GM23248 (cell line): ENCODE measurements at regions not wholly inside any gene's neighbourhood (a gene's known extent, or its start where the extent isn't known, plus 50 kb on each side); places are given as distances from the start of the nearest gene placed in this dataset.

Experiments
- DNase-seq: peaks from one replicate; pipeline ENCODE4 v3.0.0-alpha.2; 2015
- H2AFZ ChIP-seq: fragments of 200-600 bp; sonication (generic); 2 replicates; pipeline ENCODE4 v1.6.1; 2016; ENCODE audit warnings: antibody characterized with exemption
- H3F3A ChIP-seq: fragments of 200-600 bp; sonication (generic); 2 replicates; pipeline ENCODE4 v1.6.1; 2016; ENCODE audit warnings: mild to moderate bottlenecking, antibody characterized with exemption, mixed run types; ENCODE audit not compliant: insufficient read depth
- H3K27ac ChIP-seq: fragments of 200-600 bp; sonication (generic); 2 replicates; pipeline ENCODE4 v1.5.1; 2016; ENCODE audit warnings: mild to moderate bottlenecking
- H3K27me3 ChIP-seq: fragments of 200-600 bp; sonication (generic); replicated peaks from 2 replicates; pipeline ENCODE4 v1.6.1; 2016; ENCODE audit warnings: mild to moderate bottlenecking; ENCODE audit not compliant: insufficient read depth
- H3K36me3 ChIP-seq: fragments of 200-600 bp; sonication (generic); 2 replicates; pipeline ENCODE4 v1.6.1; 2016; ENCODE audit warnings: low read depth, mild to moderate bottlenecking
- H3K4me1 ChIP-seq: fragments of 200-600 bp; sonication (generic); 2 replicates; pipeline ENCODE4 v1.6.1; 2016; ENCODE audit warnings: mild to moderate bottlenecking; ENCODE audit not compliant: insufficient read depth
- H3K4me2 ChIP-seq: fragments of 200-600 bp; sonication (generic); one replicate; pipeline ENCODE4 v1.6.1; 2016; ENCODE audit warnings: mild to moderate bottlenecking; ENCODE audit not compliant: unreplicated experiment
- H3K4me3 ChIP-seq: fragments of 200-600 bp; sonication (generic); 2 replicates; pipeline ENCODE4 v1.5.1; 2016; ENCODE audit warnings: mild to moderate bottlenecking
- H3K79me2 ChIP-seq: fragments of 200-600 bp; sonication (generic); 2 replicates; pipeline ENCODE4 v1.6.1; 2016; ENCODE audit warnings: mild to moderate bottlenecking; ENCODE audit not compliant: insufficient read depth
- H3K9ac ChIP-seq: fragments of 200-600 bp; sonication (generic); 2 replicates; pipeline ENCODE4 v1.6.1; 2016; ENCODE audit warnings: mild to moderate bottlenecking
- H3K9me2 ChIP-seq: fragments of 200-600 bp; sonication (generic); 2 replicates; pipeline ENCODE4 v1.6.1; 2016; ENCODE audit warnings: mixed run types, mild to moderate bottlenecking, moderate library complexity; ENCODE audit not compliant: insufficient read depth
- H3K9me3 ChIP-seq: fragments of 200-600 bp; sonication (generic); one replicate; pipeline ENCODE4 v1.6.1; 2017; ENCODE audit warnings: low read depth
- H4K20me1 ChIP-seq: fragments of 200-600 bp; sonication (generic); 2 replicates; pipeline ENCODE4 v1.6.0; 2016; ENCODE audit not compliant: insufficient read depth
- EZH2 ChIP-seq: fragments of 200-600 bp; sonication (generic); IDR thresholded peaks from 2 replicates; pipeline ENCODE4 v1.6.1; 2018; ENCODE audit warnings: antibody characterized with exemption, mild to moderate bottlenecking; ENCODE audit not compliant: insufficient read depth, poor library complexity, severe bottlenecking
- EZH2phosphoT487 ChIP-seq: fragments of 200-600 bp; sonication (generic); IDR thresholded peaks from 2 replicates; pipeline ENCODE4 v1.6.1; 2018; ENCODE audit warnings: antibody characterized with exemption, moderate library complexity, mild to moderate bottlenecking, low read depth; ENCODE audit not compliant: insufficient read depth
- WGBS, 2 experiments: methylation state at CpG; one replicate each; pipeline ENCODE4 v1.1.6; 2015 to 2017; ENCODE audit warnings: low lambda C conversion rate in 2 of 2, low coverage in 1 of 2; ENCODE audit errors: missing lambda C conversion rate in 2 of 2; 5-methylcytosine and 5-hydroxymethylcytosine counted together
- in situ Hi-C: fragments of 300-500 bp; cut with MboI; formaldehyde crosslinking; loops from 2 replicates; pipeline ENCODE4 v1.15.0; 2020

DNA sequence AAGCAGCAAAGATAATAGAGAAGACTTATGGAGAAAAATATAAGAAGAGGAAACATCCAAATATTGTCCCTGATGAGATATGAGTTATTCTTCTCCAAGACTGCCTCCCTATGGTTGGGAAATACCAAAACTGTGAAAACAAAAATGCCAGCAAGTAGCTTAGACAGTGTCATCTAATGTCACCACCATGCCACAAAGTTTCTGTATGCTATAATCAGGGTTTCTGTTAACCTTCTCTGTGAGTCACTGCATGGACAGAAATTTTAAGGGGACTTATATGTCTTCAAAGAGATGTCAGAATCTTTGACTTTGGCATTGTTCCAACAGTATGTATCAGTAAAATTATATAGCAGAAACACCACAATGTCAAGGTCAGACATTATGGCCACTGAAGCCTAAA is 222.6 kb downstream of the KDM5D start:
- TF ChIP-seq EZH2: no peak
- TF ChIP-seq EZH2phosphoT487: no peak
- no peaks in the 10 kb centered on the region for H3K9me3 ChIP-seq
- no peak overlapping the region for H3K4me2 ChIP-seq
- no peak overlapping the region for H3K9ac ChIP-seq
- H3K9me2 ChIP-seq: no peaks in the 10 kb centered on the region
- no peak overlapping the region for H3K4me3 ChIP-seq
- no peaks in the 10 kb centered on the region for H4K20me1 ChIP-seq
- H3F3A ChIP-seq: no peaks in the 10 kb centered on the region
- H3K27me3 ChIP-seq: no peaks in the 10 kb centered on the region
- no peak for DNase-seq
- no peaks in the 10 kb centered on the region for H3K4me1 ChIP-seq
- H2AFZ ChIP-seq: no peak overlapping the region
- H3K79me2 ChIP-seq: no peaks in the 10 kb centered on the region
- H3K27ac ChIP-seq: no peak overlapping the region
- in situ Hi-C loops: no loop called here
- no peaks in the 10 kb centered on the region for H3K36me3 ChIP-seq

- Histone ChIP-seq H3K27me3 (no peaks in the 10 kb centered on the region), H3K9me3 (no peaks in the 10 kb centered on the region), H3K9me2 (no peaks in the 10 kb centered on the region), H3K9ac (no peak overlapping the region), H3K4me3 (no peak overlapping the region), H3K27ac (no peak overlapping the region), H4K20me1 (no peaks in the 10 kb centered on the region), H2AFZ (no peak overlapping the region), H3K4me2 (no peak overlapping the region), H3K4me1 (no peaks in the 10 kb centered on the region), H3K36me3 (no peaks in the 10 kb centered on the region), H3K79me2 (no peaks in the 10 kb centered on the region), H3F3A (no peaks in the 10 kb centered on the region)
- in situ Hi-C loops: no loop called here
- no peak for DNase-seq
- WGBS, 2 experiments: 27 to 29% methylated on average over 13 to 15 of the region's 15 CpGs
- TF ChIP-seq EZH2 (no peak), EZH2phosphoT487 (no peak)
Measured at GRCh38 chrY:19503092-19503449, 241.5 kb downstream of the KDM5D start.

GRCh38 chrY:19502169-19503091 is 242.1 kb downstream of the KDM5D start:
- Histone ChIP-seq H2AFZ (no peak overlapping the region), H3K9me3 (no peaks in the 10 kb centered on the region), H3K79me2 (no peaks in the 10 kb centered on the region), H3K4me1 (no peaks in the 10 kb centered on the region), H3F3A (no peaks in the 10 kb centered on the region), H3K9ac (no peak overlapping the region), H3K36me3 (no peaks in the 10 kb centered on the region), H3K9me2 (no peaks in the 10 kb centered on the region), H3K27ac (no peak overlapping the region), H3K4me3 (no peak overlapping the region), H3K27me3 (no peaks in the 10 kb centered on the region), H3K4me2 (no peak overlapping the region), H4K20me1 (no peaks in the 10 kb centered on the region)
- in situ Hi-C loops: no loop called here
- WGBS, 2 experiments: 3 to 4% methylated on average over 26 to 36 of the region's 40 CpGs
- TF ChIP-seq EZH2phosphoT487 (no peak), EZH2 (no peak)
- DNase-seq: no peak

GRCh38 chrY:19498556-19498955 is 246.0 kb downstream of the KDM5D start:
- WGBS, 2 experiments: 15% methylated on average over 5 of the region's 5 CpGs
- Histone ChIP-seq H3K9me2 (no peaks in the 10 kb centered on the region), H3K27me3 (no peaks in the 10 kb centered on the region), H3K9me3 (no peaks in the 10 kb centered on the region), H3K36me3 (no peaks in the 10 kb centered on the region), H3K4me1 (no peaks in the 10 kb centered on the region), H3K4me3 (no peak overlapping the region), H3F3A (no peaks in the 10 kb centered on the region), H2AFZ (no peak overlapping the region), H3K27ac (no peak overlapping the region), H3K4me2 (no peak overlapping the region), H3K79me2 (no peaks in the 10 kb centered on the region), H4K20me1 (no peaks in the 10 kb centered on the region), H3K9ac (no peak overlapping the region)
- TF ChIP-seq EZH2: no peak
- in situ Hi-C loops: no loop called here
- no peak for DNase-seq
